HCT116 (cell line): ENCODE measurements at regions not wholly inside any gene's neighbourhood (a gene's known extent, or its start where the extent isn't known, plus 50 kb on each side); places are given as distances from the start of the nearest gene placed in this dataset.

ENCODE experiments used
- ATAC-seq: fragments of 200-7000 bp; cut with Tn5 transposase; 2 replicates; pipeline ENCODE4 v1.9.1; 2020; ENCODE audit warnings: mild to moderate bottlenecking, moderate library complexity
- BruUV-seq: library from RNA; stranded (reverse); fragments of 400-500 nt; replicated peaks from 2 replicates; lab custom pipeline; 2021; lab: Mats Ljungman, UMichigan
- CTCF ChIA-PET: fragments of 300-600 bp; sonication (Branson Sonifier 250); formaldehyde crosslinking; loops from one replicate; lab custom pipeline; 2021; ENCODE audit warnings: antibody characterized with exemption; lab: Charles Lee
- POLR2A ChIA-PET: fragments of 300-600, 350-600 bp; sonication (Branson Sonifier 250); formaldehyde crosslinking; loops from one replicate; lab custom pipeline; 2021; ENCODE audit warnings: antibody characterized with exemption; lab: Charles Lee
- RAD21 ChIA-PET, 2 experiments: fragments of 300-600 bp; sonication (Branson Sonifier 250); formaldehyde crosslinking; loops; one replicate each; lab custom pipeline; 2023; ENCODE audit warnings: low total read pairs in 2 of 2; ENCODE audit not compliant: uncharacterized antibody in 2 of 2, unreplicated experiment in 2 of 2, low non-redundant PET in 1 of 2; lab: Charles Lee
- DNase-seq: peaks from one replicate; pipeline ENCODE4 v3.0.0-alpha.2; 2010; ENCODE audit warnings: low read depth, low spot score
- H2AFZ ChIP-seq: fragments of 200-600 bp; shearing (Covaris generic), sonication (generic); 2 replicates; pipeline ENCODE4 v1.6.1; 2017; ENCODE audit warnings: low read depth, mixed run types, mixed read lengths, antibody characterized with exemption, low read length; ENCODE audit not compliant: poor library complexity, severe bottlenecking
- H3K27ac ChIP-seq: 2 replicates; pipeline ENCODE4 v1.5.1; 2012; ENCODE audit warnings: low read depth, low read length
- H3K27me3 ChIP-seq: fragments of 200-600 bp; sonication (generic); 2 replicates; pipeline ENCODE4 v1.6.1; 2016; ENCODE audit warnings: mixed run types, low read length, mixed read lengths; ENCODE audit not compliant: insufficient read depth
- H3K36me3 ChIP-seq, 2 experiments: fragments of 200-500 bp in 1 of 2; fragments of 200-600 bp in 1 of 2; sonication (Bioruptor generic) in 1 of 2; sonication (generic) in 1 of 2; 2 replicates each; pipeline versions ENCODE4 v1.5.1 to v1.6.1; 2014 to 2016; ENCODE audit warnings: low read length in 2 of 2, inconsistent platforms in 1 of 2, mixed read lengths in 1 of 2, mixed run types in 1 of 2; ENCODE audit not compliant: insufficient read depth in 2 of 2, control insufficient read depth in 1 of 2
- H3K4me1 ChIP-seq, 2 experiments: fragments of 200-600 bp in 1 of 2; sonication (generic) in 1 of 2; 2 replicates each; pipeline versions ENCODE4 v1.5.1 to v1.6.1; 2012 to 2017; ENCODE audit warnings: low read length in 2 of 2, inconsistent platforms in 1 of 2, mild to moderate bottlenecking in 1 of 2, mixed read lengths in 1 of 2, mixed run types in 1 of 2, moderate library complexity in 1 of 2; ENCODE audit not compliant: insufficient read depth in 2 of 2, control insufficient read depth in 1 of 2
- H3K4me2 ChIP-seq: fragments of 200-600 bp; sonication (generic); 2 replicates; pipeline ENCODE4 v1.6.1; 2017; ENCODE audit warnings: mixed run types, low read length, mixed read lengths
- H3K4me3 ChIP-seq, 2 experiments: fragments of 200-600 bp in 1 of 2; sonication (generic) in 1 of 2; replicated peaks in 1 of 2; 2 replicates each; pipeline ENCODE4 v1.5.1; 2011 to 2016; ENCODE audit warnings: low read length in 2 of 2, control low read depth in 1 of 2, low read depth in 1 of 2, mild to moderate bottlenecking in 1 of 2, mixed read lengths in 1 of 2, mixed run types in 1 of 2
- H3K79me2 ChIP-seq: fragments of 200-600 bp; sonication (generic); 2 replicates; pipeline ENCODE4 v1.6.1; 2017; ENCODE audit warnings: mild to moderate bottlenecking, mixed run types, low read length, moderate library complexity, mixed read lengths; ENCODE audit not compliant: insufficient read depth
- H3K9ac ChIP-seq: fragments of 200-600 bp; sonication (generic); 2 replicates; pipeline ENCODE4 v1.6.1; 2016; ENCODE audit warnings: low read length, mixed read lengths
- H3K9me2 ChIP-seq: fragments of 200-600 bp; sonication (generic), shearing (Covaris generic); 2 replicates; pipeline ENCODE4 v1.6.1; 2017; ENCODE audit warnings: mixed run types, mild to moderate bottlenecking, moderate library complexity; ENCODE audit not compliant: insufficient read depth
- H3K9me3 ChIP-seq, 2 experiments: fragments of 200-500 bp in 1 of 2; fragments of 200-600 bp in 1 of 2; sonication (Bioruptor generic) in 1 of 2; sonication (generic) in 1 of 2; 2 replicates each; pipeline ENCODE4 v1.6.1; 2014 to 2017; ENCODE audit warnings: low read length in 2 of 2, mixed read lengths in 2 of 2, inconsistent platforms in 1 of 2, low read depth in 1 of 2, mild to moderate bottlenecking in 1 of 2, mixed run types in 1 of 2, moderate library complexity in 1 of 2; ENCODE audit not compliant: control insufficient read depth in 1 of 2, insufficient read depth in 1 of 2
- H4K20me1 ChIP-seq: fragments of 200-600 bp; sonication (generic), shearing (Covaris generic); 2 replicates; pipeline ENCODE4 v1.6.1; 2017; ENCODE audit warnings: mixed run types, mild to moderate bottlenecking, moderate library complexity; ENCODE audit not compliant: insufficient read depth
- EGR1 ChIP-seq: IDR thresholded peaks from 2 replicates; pipeline ENCODE4 v1.6.1; 2012; ENCODE audit warnings: low read depth
- EZH2 ChIP-seq: fragments of 200-600 bp; sonication (generic); IDR thresholded peaks from 2 replicates; pipeline ENCODE4 v1.6.1; 2017; ENCODE audit warnings: antibody characterized with exemption, mixed run types
- JUND ChIP-seq: IDR thresholded peaks from 2 replicates; pipeline ENCODE4 v1.6.1; 2012
- SIN3A ChIP-seq: IDR thresholded peaks from 2 replicates; pipeline ENCODE4 v1.6.1; 2012; ENCODE audit warnings: low read depth
- SP1 ChIP-seq: IDR thresholded peaks from 2 replicates; pipeline ENCODE4 v1.6.1; 2012; ENCODE audit warnings: low read depth
- SRF ChIP-seq: IDR thresholded peaks from 2 replicates; pipeline ENCODE4 v1.6.1; 2012; ENCODE audit warnings: low read depth
- TCF7L2 ChIP-seq: IDR thresholded peaks from 2 replicates; pipeline ENCODE4 v1.7.0; 2011; ENCODE audit warnings: borderline replicate concordance, inconsistent platforms; ENCODE audit not compliant: insufficient read depth, insufficient read length; ENCODE audit errors: extremely low read depth
- ZFX ChIP-seq: fragments of 450-650 bp; IDR thresholded peaks from 2 replicates; pipeline ENCODE4 v1.6.1; 2017
- ZNF274 ChIP-seq: fragments of 200-500 bp; sonication (Bioruptor generic); IDR thresholded peaks from 2 replicates; pipeline ENCODE4 v1.6.1; 2014; ENCODE audit warnings: mild to moderate bottlenecking, low read depth, low read length, inconsistent platforms
- intact Hi-C: fragments of 100-400 bp; cut with micrococcal nuclease; formaldehyde crosslinking; loops from 2 replicates; pipeline ENCODE4 v1.10.0; 2022
- TF ChIP-seq, protein P1 (sequence below): IDR thresholded peaks from 2 replicates; pipeline ENCODE4 v1.6.1; 2012
- TF ChIP-seq, protein P2 (sequence below): IDR thresholded peaks from 2 replicates; pipeline ENCODE4 v1.6.1; 2012
- TF ChIP-seq, protein P3 (sequence below), 3 experiments: fragments of 200-600 bp in 1 of 3; sonication (generic) in 1 of 3; IDR thresholded peaks in 2 of 3; conservative IDR thresholded peaks in 1 of 3; 2 replicates each; pipeline ENCODE4 v1.5.1; 2012 to 2017; ENCODE audit warnings: low read depth in 2 of 3, low read length in 2 of 3, antibody characterized with exemption in 1 of 3, borderline replicate concordance in 1 of 3, control low read depth in 1 of 3, mild to moderate bottlenecking in 1 of 3, mixed read lengths in 1 of 3, mixed run types in 1 of 3, moderate library complexity in 1 of 3; ENCODE audit not compliant: insufficient read depth in 1 of 3

DNA sequence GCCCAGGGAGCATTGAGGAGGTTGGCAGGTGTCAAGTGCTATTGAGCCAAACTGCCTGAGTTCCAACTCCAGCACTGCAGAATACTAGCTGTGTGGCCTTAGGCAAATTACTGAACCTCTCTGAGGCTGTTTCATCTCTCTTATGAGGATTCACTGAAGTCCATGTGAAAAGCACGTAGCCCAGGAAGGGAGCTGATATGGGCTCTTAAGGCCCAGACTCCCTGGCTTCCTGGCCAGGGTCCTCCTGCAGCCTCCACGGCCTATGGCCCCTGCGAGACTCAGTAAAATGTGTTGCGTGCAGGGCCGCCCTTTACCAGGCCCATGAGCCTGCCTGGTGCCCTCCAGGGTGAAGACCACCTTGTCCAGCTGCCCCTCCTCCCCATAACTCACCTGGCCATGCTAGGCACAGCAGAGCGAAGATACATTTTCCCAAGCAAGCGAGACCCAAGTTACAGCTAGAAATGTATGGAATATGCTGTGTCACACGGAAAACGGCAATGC lies 133.7 kb upstream of the TNRC6C start:
- intact Hi-C loops = no loop called here
- no peak overlapping the region for H3K4me2 ChIP-seq
- DNase-seq = no peak
- no TSS peak for BruUV-seq
- no peak for ATAC-seq
- no peaks in the 10 kb centered on the region for H3K27me3 ChIP-seq
- H3K4me3 ChIP-seq = no peak overlapping the region
- H3K79me2 ChIP-seq = no peaks in the 10 kb centered on the region
- no peaks in the 10 kb centered on the region for H3K9me2 ChIP-seq
- no peaks in the 10 kb centered on the region for H4K20me1 ChIP-seq
- H3K9me3 ChIP-seq = no peaks in the 10 kb centered on the region
- TF ChIP-seq ZNF274 (no peak), SIN3A (no peak), SRF (no peak), EZH2 (no peak), ZFX (no peak)
- TF ChIP-seq, protein P1, sequence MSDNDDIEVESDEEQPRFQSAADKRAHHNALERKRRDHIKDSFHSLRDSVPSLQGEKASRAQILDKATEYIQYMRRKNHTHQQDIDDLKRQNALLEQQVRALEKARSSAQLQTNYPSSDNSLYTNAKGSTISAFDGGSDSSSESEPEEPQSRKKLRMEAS = no peak
- TF ChIP-seq, protein P2, sequence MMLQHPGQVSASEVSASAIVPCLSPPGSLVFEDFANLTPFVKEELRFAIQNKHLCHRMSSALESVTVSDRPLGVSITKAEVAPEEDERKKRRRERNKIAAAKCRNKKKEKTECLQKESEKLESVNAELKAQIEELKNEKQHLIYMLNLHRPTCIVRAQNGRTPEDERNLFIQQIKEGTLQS = no peak
- RAD21 ChIA-PET = no interaction called here
- no peak overlapping the region for H3K9ac ChIP-seq
- H3K4me1 ChIP-seq = peaks cover 3 to 12% of the 10 kb centered on the region in 2 experiments
- no peaks in the 10 kb centered on the region for H3K36me3 ChIP-seq
- CTCF ChIA-PET = no interaction called here
- no peak overlapping the region for H2AFZ ChIP-seq
- H3K27ac ChIP-seq = no peak overlapping the region
- POLR2A ChIA-PET = no interaction called here

DNA sequence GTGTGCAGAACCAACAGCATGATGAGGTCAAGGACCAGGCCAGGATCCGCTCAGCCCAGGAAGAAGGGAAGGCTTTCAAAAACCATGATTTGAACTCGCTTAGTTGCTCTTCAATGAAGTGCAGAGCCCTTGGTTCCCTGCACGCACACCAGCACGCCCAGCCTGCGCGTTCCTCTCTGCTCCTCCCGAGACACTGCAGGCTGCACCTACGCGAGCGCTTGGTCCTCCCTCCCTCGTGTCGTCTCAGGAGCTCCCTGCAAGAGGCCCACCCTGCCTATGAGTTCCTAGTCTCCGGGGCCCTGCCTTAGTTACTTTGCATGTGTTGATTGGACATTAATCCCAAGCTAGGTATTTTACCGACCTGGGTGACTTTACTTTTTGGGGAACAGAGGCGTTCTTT lies 132.9 kb upstream of the TNRC6C start:
- Histone ChIP-seq H3K9me3 (no peaks in the 10 kb centered on the region), H3K9ac (no peak overlapping the region), H3K36me3 (no peaks in the 10 kb centered on the region), H3K4me3 (no peak overlapping the region), H3K79me2 (no peaks in the 10 kb centered on the region), H3K4me2 (no peak overlapping the region), H2AFZ (no peak overlapping the region), H4K20me1 (no peaks in the 10 kb centered on the region), H3K9me2 (no peaks in the 10 kb centered on the region), H3K27ac (no peak overlapping the region), H3K27me3 (no peaks in the 10 kb centered on the region), H3K4me1 (peaks cover 11 to 20% of the 10 kb centered on the region in 2 experiments)
- BruUV-seq = no TSS peak
- DNase-seq (no peak), ATAC-seq (no peak)
- CTCF ChIA-PET = no interaction called here
- POLR2A ChIA-PET = no interaction called here
- TF ChIP-seq JUND (no peak), ZFX (no peak), ZNF274 (no peak), TCF7L2 (no peak), SP1 (no peak), EGR1 (no peak)
- TF ChIP-seq, protein P2 = no peak
- TF ChIP-seq, protein P3, sequence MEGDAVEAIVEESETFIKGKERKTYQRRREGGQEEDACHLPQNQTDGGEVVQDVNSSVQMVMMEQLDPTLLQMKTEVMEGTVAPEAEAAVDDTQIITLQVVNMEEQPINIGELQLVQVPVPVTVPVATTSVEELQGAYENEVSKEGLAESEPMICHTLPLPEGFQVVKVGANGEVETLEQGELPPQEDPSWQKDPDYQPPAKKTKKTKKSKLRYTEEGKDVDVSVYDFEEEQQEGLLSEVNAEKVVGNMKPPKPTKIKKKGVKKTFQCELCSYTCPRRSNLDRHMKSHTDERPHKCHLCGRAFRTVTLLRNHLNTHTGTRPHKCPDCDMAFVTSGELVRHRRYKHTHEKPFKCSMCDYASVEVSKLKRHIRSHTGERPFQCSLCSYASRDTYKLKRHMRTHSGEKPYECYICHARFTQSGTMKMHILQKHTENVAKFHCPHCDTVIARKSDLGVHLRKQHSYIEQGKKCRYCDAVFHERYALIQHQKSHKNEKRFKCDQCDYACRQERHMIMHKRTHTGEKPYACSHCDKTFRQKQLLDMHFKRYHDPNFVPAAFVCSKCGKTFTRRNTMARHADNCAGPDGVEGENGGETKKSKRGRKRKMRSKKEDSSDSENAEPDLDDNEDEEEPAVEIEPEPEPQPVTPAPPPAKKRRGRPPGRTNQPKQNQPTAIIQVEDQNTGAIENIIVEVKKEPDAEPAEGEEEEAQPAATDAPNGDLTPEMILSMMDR (IDR thresholded peaks at IDR 0.05 in 2 of 3, conservative IDR thresholded peaks at IDR 0.05 in 1 of 3; ENCODE audit: borderline replicate concordance in 1 of 3, insufficient read depth in 1 of 3, low read depth in 2 of 3, low read length in 2 of 3) = no peak
- intact Hi-C loops = no loop called here
- RAD21 ChIA-PET = no interaction called here
